Breast epithelium (tissue), 3 donors: ENCODE measurements at regions not wholly inside any gene's neighbourhood (a gene's known extent, or its start where the extent isn't known, plus 50 kb on each side); places are given as distances from the start of the nearest gene placed in this dataset.

Experiments used
- POLR2A ChIP-seq: fragments of 450-650 bp; IDR thresholded peaks from one replicate; pipeline ENCODE4 v1.6.1; 2016; ENCODE audit warnings: antibody characterized with exemption, mild to moderate bottlenecking, moderate library complexity
- POLR2AphosphoS5 ChIP-seq, 3 donors: sonication (generic); formaldehyde crosslinking; IDR thresholded peaks; one replicate each; pipeline ENCODE4 v1.6.1; 2017; ENCODE audit warnings: antibody characterized with exemption in 3 of 3
- TF ChIP-seq, protein P1 (sequence below), 3 donors: fragments of 450-650 bp; IDR thresholded peaks; one replicate each; pipeline ENCODE4 v1.5.1; 2016 to 2017; ENCODE audit warnings: antibody characterized with exemption in 3 of 3, mild to moderate bottlenecking in 3 of 3, moderate library complexity in 3 of 3

DNA sequence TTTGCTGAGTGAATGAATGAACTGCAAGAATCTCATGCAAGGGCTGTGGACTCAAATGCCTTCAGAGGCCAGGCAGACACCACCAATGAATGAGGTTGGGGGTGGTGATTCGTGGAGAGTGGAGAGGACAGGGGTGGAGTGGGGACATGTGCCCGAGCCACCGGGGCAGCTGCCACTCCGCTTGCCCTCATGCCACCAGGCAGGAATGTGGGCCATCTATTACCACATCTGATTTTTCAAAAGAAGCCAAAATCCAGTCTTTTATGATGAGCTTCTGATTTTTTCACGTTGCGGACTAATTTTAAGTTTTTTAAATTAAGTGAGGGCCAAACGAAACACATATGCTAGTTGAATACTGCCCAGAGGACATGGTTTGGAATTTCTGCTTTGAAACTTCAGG, 67.1 kb upstream of the SMURF2 start:
- TF ChIP-seq, protein P1, sequence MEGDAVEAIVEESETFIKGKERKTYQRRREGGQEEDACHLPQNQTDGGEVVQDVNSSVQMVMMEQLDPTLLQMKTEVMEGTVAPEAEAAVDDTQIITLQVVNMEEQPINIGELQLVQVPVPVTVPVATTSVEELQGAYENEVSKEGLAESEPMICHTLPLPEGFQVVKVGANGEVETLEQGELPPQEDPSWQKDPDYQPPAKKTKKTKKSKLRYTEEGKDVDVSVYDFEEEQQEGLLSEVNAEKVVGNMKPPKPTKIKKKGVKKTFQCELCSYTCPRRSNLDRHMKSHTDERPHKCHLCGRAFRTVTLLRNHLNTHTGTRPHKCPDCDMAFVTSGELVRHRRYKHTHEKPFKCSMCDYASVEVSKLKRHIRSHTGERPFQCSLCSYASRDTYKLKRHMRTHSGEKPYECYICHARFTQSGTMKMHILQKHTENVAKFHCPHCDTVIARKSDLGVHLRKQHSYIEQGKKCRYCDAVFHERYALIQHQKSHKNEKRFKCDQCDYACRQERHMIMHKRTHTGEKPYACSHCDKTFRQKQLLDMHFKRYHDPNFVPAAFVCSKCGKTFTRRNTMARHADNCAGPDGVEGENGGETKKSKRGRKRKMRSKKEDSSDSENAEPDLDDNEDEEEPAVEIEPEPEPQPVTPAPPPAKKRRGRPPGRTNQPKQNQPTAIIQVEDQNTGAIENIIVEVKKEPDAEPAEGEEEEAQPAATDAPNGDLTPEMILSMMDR (IDR thresholded peaks at IDR 0.05) = no peak
- no peak for TF ChIP-seq POLR2A
- no peak for TF ChIP-seq POLR2AphosphoS5 (IDR thresholded peaks at IDR 0.05)
